ENCODE measurements at regions not wholly inside any gene's neighbourhood (a gene's known extent, or its start where the extent isn't known, plus 50 kb on each side); places are given as distances from the start of the nearest gene placed in this dataset.
"Not testable (repeated sequence)": the region's sequence is repeated elsewhere in the genome, so short reads cannot be mapped to it uniquely, and the experiment has no call there.

GRCh38 chr1:212516012-212516411 lies 83.3 kb downstream of the NENF start:
- TF ChIP-seq CTCF (conservative IDR thresholded peaks at IDR 0.05; ENCODE audit: low read length); EZH2phosphoT487 (IDR thresholded peaks at IDR 0.05; ENCODE audit: borderline replicate concordance): not testable (repeated sequence)

Data from Loucy (cell line).